K562 (cell line): ENCODE measurements at regions not wholly inside any gene's neighbourhood (a gene's known extent, or its start where the extent isn't known, plus 50 kb on each side); places are given as distances from the start of the nearest gene placed in this dataset.

Experiments used
- ATF1 ChIP-seq, 2 experiments: fragments of 450-650 bp in 1 of 2; IDR thresholded peaks; 2 replicates each; pipeline ENCODE4 v1.6.1; 2016; ENCODE audit warnings: missing compliant biosample characterization in 1 of 2, missing genetic modification characterization in 1 of 2
- BMI1 ChIP-seq: fragments of 150-350 bp; IDR thresholded peaks from 2 replicates; pipeline ENCODE4 v1.6.1; 2014; ENCODE audit warnings: low read length
- BRF1 ChIP-seq: IDR thresholded peaks from 3 replicates; pipeline ENCODE4 v1.6.1; 2011; ENCODE audit warnings: borderline replicate concordance, mild to moderate bottlenecking; ENCODE audit not compliant: insufficient read length; ENCODE audit errors: extremely low read depth
- CBFA2T2 ChIP-seq: fragments of 450-650 bp; conservative IDR thresholded peaks from 2 replicates; pipeline ENCODE4 v1.6.1; 2017; ENCODE audit warnings: mild to moderate bottlenecking
- FOXK1 ChIP-seq: sonication (generic); formaldehyde crosslinking; IDR thresholded peaks from 2 replicates; pipeline ENCODE4 v1.8.0; 2022; ENCODE audit warnings: missing genetic modification reagents, mild to moderate bottlenecking, borderline replicate concordance
- HCFC1 ChIP-seq: IDR thresholded peaks from 2 replicates; pipeline ENCODE4 v1.6.1; 2012; ENCODE audit warnings: low read depth, low read length, improper control_type of control experiment
- KLF1 ChIP-seq: fragments of 450-650 bp; IDR thresholded peaks from 2 replicates; pipeline ENCODE4 v1.6.1; 2016; ENCODE audit warnings: missing genetic modification characterization, missing compliant biosample characterization
- KLF13 ChIP-seq: fragments of 450-650 bp; IDR thresholded peaks from 2 replicates; pipeline ENCODE4 v1.6.1; 2016; ENCODE audit warnings: missing genetic modification characterization, low read depth, mild to moderate bottlenecking, missing compliant biosample characterization, moderate library complexity, borderline replicate concordance
- NRF1 ChIP-seq, 2 experiments: fragments of 450-650 bp; IDR thresholded peaks in 1 of 2; conservative IDR thresholded peaks in 1 of 2; 2 replicates each; pipeline ENCODE4 v1.6.1; 2014; ENCODE audit warnings: mild to moderate bottlenecking in 2 of 2
- RFX5 ChIP-seq: IDR thresholded peaks from 2 replicates; pipeline ENCODE4 v1.6.1; 2011; ENCODE audit warnings: low read depth, mild to moderate bottlenecking, improper control_type of control experiment, low read length
- SP2 ChIP-seq: IDR thresholded peaks from 2 replicates; pipeline ENCODE4 v1.6.1; 2011; ENCODE audit warnings: mild to moderate bottlenecking, low read depth, low read length, moderate library complexity; ENCODE audit not compliant: poor library complexity, severe bottlenecking; ENCODE audit errors: extremely low read depth
- STAT5A ChIP-seq: IDR thresholded peaks from 2 replicates; pipeline ENCODE4 v1.6.1; 2012; ENCODE audit warnings: low read length, inconsistent platforms, borderline replicate concordance
- TF ChIP-seq, protein P1 (sequence below): fragments of 250-450 bp; sonication (Bioruptor Pico); IDR thresholded peaks from 2 replicates; pipeline ENCODE4 v1.4.0; 2020
- TF ChIP-seq, protein P2 (sequence below): fragments of 250-450 bp; sonication (Bioruptor Pico); IDR thresholded peaks from 2 replicates; pipeline ENCODE4 v1.5.0; 2020; ENCODE audit warnings: mild to moderate bottlenecking
- TF ChIP-seq, protein P3 (sequence below): sonication (generic); formaldehyde crosslinking; IDR thresholded peaks from 2 replicates; pipeline ENCODE4 v1.8.1; 2022; ENCODE audit warnings: missing genetic modification reagents
- TF ChIP-seq, protein P4 (sequence below): fragments of 450-650 bp; IDR thresholded peaks from 2 replicates; pipeline ENCODE4 v1.6.1; 2016; ENCODE audit warnings: low read depth

DNA sequence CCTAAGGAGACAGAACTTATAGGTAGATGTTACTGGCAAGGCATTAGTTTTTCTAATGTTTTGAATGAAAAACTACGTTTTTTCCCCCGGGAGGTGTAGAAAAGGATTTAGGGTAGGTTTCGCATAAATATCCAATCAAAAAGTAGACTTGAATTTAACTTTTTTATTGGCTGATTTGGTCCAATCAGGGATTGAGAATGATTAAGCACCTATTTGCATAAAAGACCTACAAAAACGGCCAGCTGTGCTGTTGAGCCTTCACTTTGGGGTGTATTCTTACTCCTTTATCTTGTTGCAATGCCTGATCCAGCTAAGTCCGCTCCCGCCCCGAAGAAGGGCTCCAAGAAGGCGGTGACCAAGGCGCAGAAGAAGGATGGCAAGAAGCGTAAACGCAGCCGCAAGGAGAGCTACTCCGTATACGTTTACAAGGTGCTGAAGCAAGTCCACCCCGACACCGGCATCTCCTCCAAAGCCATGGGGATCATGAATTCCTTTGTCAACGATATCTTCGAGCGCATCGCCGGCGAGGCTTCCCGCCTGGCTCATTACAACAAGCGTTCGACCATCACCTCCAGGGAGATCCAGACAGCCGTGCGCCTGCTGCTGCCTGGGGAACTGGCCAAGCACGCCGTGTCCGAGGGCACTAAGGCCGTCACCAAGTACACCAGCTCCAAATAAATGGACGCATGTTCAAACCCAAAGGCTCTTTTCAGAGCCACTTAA lies 113.5 kb upstream of the BTN3A2 start (continued):
- TF ChIP-seq SP2 (no peak), BMI1 (no peak), CBFA2T2 (no peak), BRF1 (no peak), KLF1 (tag) (no peak), RFX5 (no peak), KLF13 (tag) (no peak), ATF1 (CRISPR knock-in tag; IDR thresholded peaks at IDR 0.05) (no peak), ATF1 (tag; IDR thresholded peaks at IDR 0.05) (peak; percentile 67), HCFC1 (no peak), FOXK1 (CRISPR knock-in tag) (0 out of 2 replicates have a peak, but pooled peaks have one; percentile 58), STAT5A (no peak), NRF1 (conservative IDR thresholded peaks at IDR 0.05 in 1 of 2, IDR thresholded peaks at IDR 0.05 in 1 of 2) (peak in 1 of 2 experiments; percentile 55; a peak in 3 of 4 replicates)
- TF ChIP-seq, protein P1, sequence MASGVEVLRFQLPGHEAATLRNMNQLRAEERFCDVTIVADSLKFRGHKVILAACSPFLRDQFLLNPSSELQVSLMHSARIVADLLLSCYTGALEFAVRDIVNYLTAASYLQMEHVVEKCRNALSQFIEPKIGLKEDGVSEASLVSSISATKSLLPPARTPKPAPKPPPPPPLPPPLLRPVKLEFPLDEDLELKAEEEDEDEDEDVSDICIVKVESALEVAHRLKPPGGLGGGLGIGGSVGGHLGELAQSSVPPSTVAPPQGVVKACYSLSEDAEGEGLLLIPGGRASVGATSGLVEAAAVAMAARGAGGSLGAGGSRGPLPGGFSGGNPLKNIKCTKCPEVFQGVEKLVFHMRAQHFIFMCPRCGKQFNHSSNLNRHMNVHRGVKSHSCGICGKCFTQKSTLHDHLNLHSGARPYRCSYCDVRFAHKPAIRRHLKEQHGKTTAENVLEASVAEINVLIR: no peak
- TF ChIP-seq, protein P2, sequence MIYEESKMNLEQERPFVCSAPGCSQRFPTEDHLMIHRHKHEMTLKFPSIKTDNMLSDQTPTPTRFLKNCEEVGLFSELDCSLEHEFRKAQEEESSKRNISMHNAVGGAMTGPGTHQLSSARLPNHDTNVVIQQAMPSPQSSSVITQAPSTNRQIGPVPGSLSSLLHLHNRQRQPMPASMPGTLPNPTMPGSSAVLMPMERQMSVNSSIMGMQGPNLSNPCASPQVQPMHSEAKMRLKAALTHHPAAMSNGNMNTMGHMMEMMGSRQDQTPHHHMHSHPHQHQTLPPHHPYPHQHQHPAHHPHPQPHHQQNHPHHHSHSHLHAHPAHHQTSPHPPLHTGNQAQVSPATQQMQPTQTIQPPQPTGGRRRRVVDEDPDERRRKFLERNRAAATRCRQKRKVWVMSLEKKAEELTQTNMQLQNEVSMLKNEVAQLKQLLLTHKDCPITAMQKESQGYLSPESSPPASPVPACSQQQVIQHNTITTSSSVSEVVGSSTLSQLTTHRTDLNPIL: no peak
- TF ChIP-seq, protein P3, sequence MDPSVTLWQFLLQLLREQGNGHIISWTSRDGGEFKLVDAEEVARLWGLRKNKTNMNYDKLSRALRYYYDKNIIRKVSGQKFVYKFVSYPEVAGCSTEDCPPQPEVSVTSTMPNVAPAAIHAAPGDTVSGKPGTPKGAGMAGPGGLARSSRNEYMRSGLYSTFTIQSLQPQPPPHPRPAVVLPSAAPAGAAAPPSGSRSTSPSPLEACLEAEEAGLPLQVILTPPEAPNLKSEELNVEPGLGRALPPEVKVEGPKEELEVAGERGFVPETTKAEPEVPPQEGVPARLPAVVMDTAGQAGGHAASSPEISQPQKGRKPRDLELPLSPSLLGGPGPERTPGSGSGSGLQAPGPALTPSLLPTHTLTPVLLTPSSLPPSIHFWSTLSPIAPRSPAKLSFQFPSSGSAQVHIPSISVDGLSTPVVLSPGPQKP (CRISPR knock-in tag): no peak
- TF ChIP-seq, protein P4, sequence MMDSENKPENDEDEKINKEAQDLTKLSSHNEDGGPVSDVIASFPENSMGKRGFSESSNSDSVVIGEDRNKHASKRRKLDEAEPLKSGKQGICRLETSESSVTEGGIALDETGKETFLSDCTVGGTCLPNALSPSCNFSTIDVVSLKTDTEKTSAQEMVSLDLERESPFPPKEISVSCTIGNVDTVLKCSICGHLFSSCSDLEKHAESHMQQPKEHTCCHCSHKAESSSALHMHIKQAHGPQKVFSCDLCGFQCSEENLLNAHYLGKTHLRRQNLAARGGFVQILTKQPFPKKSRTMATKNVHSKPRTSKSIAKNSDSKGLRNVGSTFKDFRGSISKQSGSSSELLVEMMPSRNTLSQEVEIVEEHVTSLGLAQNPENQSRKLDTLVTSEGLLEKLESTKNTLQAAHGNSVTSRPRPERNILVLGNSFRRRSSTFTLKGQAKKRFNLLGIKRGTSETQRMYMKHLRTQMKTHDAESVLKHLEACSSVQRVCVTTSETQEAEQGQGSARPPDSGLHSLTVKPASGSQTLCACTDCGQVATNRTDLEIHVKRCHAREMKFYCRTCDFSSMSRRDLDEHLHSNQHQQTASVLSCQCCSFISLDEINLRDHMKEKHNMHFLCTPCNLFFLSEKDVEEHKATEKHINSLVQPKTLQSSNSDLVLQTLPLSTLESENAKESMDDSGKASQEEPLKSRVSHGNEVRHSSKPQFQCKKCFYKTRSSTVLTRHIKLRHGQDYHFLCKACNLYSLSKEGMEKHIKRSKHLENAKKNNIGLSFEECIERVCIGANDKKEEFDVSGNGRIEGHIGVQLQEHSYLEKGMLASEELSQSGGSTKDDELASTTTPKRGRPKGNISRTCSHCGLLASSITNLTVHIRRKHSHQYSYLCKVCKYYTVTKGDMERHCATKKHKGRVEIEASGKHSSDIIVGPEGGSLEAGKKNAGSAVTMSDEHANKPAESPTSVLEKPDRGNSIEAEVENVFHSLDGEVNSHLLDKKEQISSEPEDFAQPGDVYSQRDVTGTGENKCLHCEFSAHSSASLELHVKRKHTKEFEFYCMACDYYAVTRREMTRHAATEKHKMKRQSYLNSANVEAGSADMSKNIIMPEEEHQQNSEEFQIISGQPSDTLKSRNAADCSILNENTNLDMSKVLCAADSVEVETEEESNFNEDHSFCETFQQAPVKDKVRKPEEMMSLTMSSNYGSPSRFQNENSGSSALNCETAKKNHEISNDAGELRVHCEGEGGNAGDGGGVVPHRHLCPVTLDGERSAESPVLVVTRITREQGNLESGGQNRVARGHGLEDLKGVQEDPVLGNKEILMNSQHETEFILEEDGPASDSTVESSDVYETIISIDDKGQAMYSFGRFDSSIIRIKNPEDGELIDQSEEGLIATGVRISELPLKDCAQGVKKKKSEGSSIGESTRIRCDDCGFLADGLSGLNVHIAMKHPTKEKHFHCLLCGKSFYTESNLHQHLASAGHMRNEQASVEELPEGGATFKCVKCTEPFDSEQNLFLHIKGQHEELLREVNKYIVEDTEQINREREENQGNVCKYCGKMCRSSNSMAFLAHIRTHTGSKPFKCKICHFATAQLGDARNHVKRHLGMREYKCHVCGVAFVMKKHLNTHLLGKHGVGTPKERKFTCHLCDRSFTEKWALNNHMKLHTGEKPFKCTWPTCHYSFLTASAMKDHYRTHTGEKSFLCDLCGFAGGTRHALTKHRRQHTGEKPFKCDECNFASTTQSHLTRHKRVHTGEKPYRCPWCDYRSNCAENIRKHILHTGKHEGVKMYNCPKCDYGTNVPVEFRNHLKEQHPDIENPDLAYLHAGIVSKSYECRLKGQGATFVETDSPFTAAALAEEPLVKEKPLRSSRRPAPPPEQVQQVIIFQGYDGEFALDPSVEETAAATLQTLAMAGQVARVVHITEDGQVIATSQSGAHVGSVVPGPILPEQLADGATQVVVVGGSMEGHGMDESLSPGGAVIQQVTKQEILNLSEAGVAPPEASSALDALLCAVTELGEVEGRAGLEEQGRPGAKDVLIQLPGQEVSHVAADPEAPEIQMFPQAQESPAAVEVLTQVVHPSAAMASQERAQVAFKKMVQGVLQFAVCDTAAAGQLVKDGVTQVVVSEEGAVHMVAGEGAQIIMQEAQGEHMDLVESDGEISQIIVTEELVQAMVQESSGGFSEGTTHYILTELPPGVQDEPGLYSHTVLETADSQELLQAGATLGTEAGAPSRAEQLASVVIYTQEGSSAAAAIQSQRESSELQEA: no peak
